ENCODE measurements at regions not wholly inside any gene's neighbourhood (a gene's known extent, or its start where the extent isn't known, plus 50 kb on each side); places are given as distances from the start of the nearest gene placed in this dataset.
"Not testable (repeated sequence)": the region's sequence is repeated elsewhere in the genome, so short reads cannot be mapped to it uniquely, and the experiment has no call there.

- H3K9me3 ChIP-seq = no peaks in the 10 kb centered on the region
- TF ChIP-seq CTCF (IDR thresholded peaks at IDR 0.05) = no peak
- H3K4me1 ChIP-seq = no peaks in the 10 kb centered on the region
- DNase-seq (no peak), ATAC-seq (no peak), FAIRE-seq (no peak)
- H3K27ac ChIP-seq = no peak overlapping the region
- WGBS, 2 donors = 94% methylated on average over 4 of the region's 4 CpGs
- no peaks in the 10 kb centered on the region for H3K27me3 ChIP-seq
- no peak overlapping the region for H3K4me3 ChIP-seq
- no peaks in the 10 kb centered on the region for H3K36me3 ChIP-seq
- intact Hi-C loops (cut with DNase I) = no loop called here
Measured at GRCh38 chr1:114035304-114035700, 56.0 kb downstream of the OLFML3 start.

GRCh38 chr1:114036841-114037630 lies 57.8 kb downstream of the OLFML3 start:
- intact Hi-C loops (cut with DNase I); DNase-seq; H3K36me3 ChIP-seq; H3K4me1 ChIP-seq; H3K9me3 ChIP-seq; H3K27me3 ChIP-seq; H3K4me3 ChIP-seq; FAIRE-seq; ATAC-seq; H3K27ac ChIP-seq: not testable (repeated sequence)
- WGBS, 2 donors = 81 to 82% methylated on average over 14 to 17 of the region's 17 CpGs

GRCh38 chr1:114037631-114037890 lies 58.3 kb downstream of the OLFML3 start:
- Histone ChIP-seq H3K4me3 (no peak overlapping the region), H3K27me3 (no peaks in the 10 kb centered on the region), H3K36me3 (no peaks in the 10 kb centered on the region), H3K9me3 (no peaks in the 10 kb centered on the region), H3K4me1 (no peaks in the 10 kb centered on the region), H3K27ac (no peak overlapping the region)
- 79 to 82% methylated on average over 2 of the region's 2 CpGs for WGBS, 2 donors
- intact Hi-C loops (cut with DNase I) = no loop called here
- DNase-seq = no peak
- no peak for ATAC-seq
- TF ChIP-seq CTCF (IDR thresholded peaks at IDR 0.05) = no peak
- no peak for FAIRE-seq

DNA sequence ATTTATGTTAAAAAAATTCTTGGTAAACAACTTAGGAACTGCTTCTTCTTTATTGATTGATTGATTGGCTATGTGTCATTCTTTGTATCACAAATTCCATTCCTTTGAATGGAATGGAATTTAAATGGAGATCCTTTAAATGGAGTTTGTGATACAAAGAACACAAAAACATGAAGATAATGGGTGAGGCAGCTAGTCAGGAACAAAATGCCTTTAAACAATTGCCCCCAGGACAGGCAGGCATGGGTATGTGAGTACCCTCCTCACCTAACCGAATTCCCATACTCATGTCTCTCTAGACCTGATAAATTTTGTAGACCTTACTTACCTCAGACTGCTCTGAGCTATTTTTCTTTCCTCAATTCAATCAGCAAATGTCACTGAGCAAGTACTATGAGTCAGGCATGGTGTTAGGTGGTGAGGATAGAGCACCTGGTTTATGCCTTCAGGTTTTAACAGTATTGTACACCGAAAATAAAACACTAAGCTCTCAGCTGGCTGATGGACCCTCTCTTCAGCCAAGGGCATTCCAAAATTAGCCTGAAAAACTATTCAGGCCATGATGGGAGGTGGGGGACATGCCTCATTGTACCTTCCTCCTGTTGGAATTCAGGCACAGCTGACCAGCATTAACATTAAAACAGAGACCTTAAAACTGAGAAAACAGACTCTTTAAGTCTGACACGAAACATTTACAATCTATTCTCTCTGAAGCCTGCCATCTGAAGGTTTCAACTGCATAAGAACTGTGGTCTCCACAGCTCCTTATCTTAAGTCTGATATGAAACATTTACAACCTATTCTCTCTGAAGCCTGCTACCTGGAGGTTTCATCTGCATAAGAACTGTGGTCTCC lies 58.9 kb downstream of the OLFML3 start:
- no peaks in the 10 kb centered on the region for H3K36me3 ChIP-seq
- no peak for ATAC-seq
- no peak for FAIRE-seq
- no peaks in the 10 kb centered on the region for H3K9me3 ChIP-seq
- H3K27me3 ChIP-seq = no peaks in the 10 kb centered on the region
- H3K4me1 ChIP-seq = no peaks in the 10 kb centered on the region
- no peak for TF ChIP-seq CTCF (IDR thresholded peaks at IDR 0.05)
- no peak overlapping the region for H3K27ac ChIP-seq
- intact Hi-C loops (cut with DNase I) = no loop called here
- H3K4me3 ChIP-seq = no peak overlapping the region
- no peak for DNase-seq
- 75 to 76% methylated on average over 3 of the region's 3 CpGs for WGBS, 2 donors

Data from pancreas (tissue), 10 donors.